AG09309 (cell line): ENCODE measurements at regions not wholly inside any gene's neighbourhood (a gene's known extent, or its start where the extent isn't known, plus 50 kb on each side); places are given as distances from the start of the nearest gene placed in this dataset.
A peak's percentile ranks its signal among the peaks of the same experiment; 100 is the strongest.

Source experiments
- DNase-seq: peaks from one replicate; pipeline ENCODE4 v3.0.0-alpha.2; 2010; ENCODE audit warnings: low read depth
- H3K4me3 ChIP-seq: 2 replicates; pipeline ENCODE4 v1.5.1; 2011; ENCODE audit warnings: mild to moderate bottlenecking, low read depth, low read length, moderate library complexity; ENCODE audit not compliant: control insufficient read depth
- CTCF ChIP-seq: IDR thresholded peaks from 2 replicates; pipeline ENCODE4 v1.5.1; 2011; ENCODE audit warnings: mild to moderate bottlenecking, low read depth, low read length, inconsistent platforms; ENCODE audit not compliant: insufficient read depth, control insufficient read depth; ENCODE audit errors: missing control alignments

- no peak for TF ChIP-seq CTCF
- H3K4me3 ChIP-seq: no peak overlapping the region
- peak; percentile 41 for DNase-seq
Measured at GRCh38 chr14:26841920-26842741, 244.3 kb upstream of the NOVA1 start.

GRCh38 chr14:26845151-26845818 is 247.5 kb upstream of the NOVA1 start:
- H3K4me3 ChIP-seq: no peak overlapping the region
- TF ChIP-seq CTCF: no peak
- no peak for DNase-seq

GRCh38 chr14:26846388-26846787 is 248.6 kb upstream of the NOVA1 start:
- TF ChIP-seq CTCF: no peak
- no peak for DNase-seq
- H3K4me3 ChIP-seq: no peak overlapping the region

- no peak for DNase-seq
- H3K4me3 ChIP-seq: no peak overlapping the region
- TF ChIP-seq CTCF: no peak
Measured at GRCh38 chr14:26849514-26849913, 251.7 kb upstream of the NOVA1 start.

- H3K4me3 ChIP-seq: no peak overlapping the region
- no peak for DNase-seq
- no peak for TF ChIP-seq CTCF
Measured at GRCh38 chr14:26851793-26852192, 254.0 kb upstream of the NOVA1 start.

GRCh38 chr14:26855077-26855753 is 257.4 kb upstream of the NOVA1 start:
- TF ChIP-seq CTCF: no peak
- DNase-seq: no peak
- no peak overlapping the region for H3K4me3 ChIP-seq
